Suprapubic skin (tissue), 3 donors: ENCODE measurements at regions not wholly inside any gene's neighbourhood (a gene's known extent, or its start where the extent isn't known, plus 50 kb on each side); places are given as distances from the start of the nearest gene placed in this dataset.

Experiments
- EP300 ChIP-seq: sonication (generic); formaldehyde crosslinking; IDR thresholded peaks from one replicate; pipeline ENCODE4 v1.6.1; 2017; ENCODE audit warnings: antibody characterized with exemption
- POLR2A ChIP-seq, 2 donors: fragments of 450-650 bp; IDR thresholded peaks; one replicate each; pipeline ENCODE4 v1.6.1; 2017; ENCODE audit warnings: antibody characterized with exemption in 2 of 2, mild to moderate bottlenecking in 2 of 2, moderate library complexity in 2 of 2
- TF ChIP-seq, protein P1 (sequence below), 2 donors: fragments of 200-600 bp in 1 of 2; fragments of 450-650 bp in 1 of 2; sonication (generic) in 1 of 2; IDR thresholded peaks; one replicate each; pipeline ENCODE4 v1.5.1; 2016 to 2019; ENCODE audit warnings: antibody characterized with exemption in 2 of 2, mild to moderate bottlenecking in 1 of 2, moderate library complexity in 1 of 2

DNA sequence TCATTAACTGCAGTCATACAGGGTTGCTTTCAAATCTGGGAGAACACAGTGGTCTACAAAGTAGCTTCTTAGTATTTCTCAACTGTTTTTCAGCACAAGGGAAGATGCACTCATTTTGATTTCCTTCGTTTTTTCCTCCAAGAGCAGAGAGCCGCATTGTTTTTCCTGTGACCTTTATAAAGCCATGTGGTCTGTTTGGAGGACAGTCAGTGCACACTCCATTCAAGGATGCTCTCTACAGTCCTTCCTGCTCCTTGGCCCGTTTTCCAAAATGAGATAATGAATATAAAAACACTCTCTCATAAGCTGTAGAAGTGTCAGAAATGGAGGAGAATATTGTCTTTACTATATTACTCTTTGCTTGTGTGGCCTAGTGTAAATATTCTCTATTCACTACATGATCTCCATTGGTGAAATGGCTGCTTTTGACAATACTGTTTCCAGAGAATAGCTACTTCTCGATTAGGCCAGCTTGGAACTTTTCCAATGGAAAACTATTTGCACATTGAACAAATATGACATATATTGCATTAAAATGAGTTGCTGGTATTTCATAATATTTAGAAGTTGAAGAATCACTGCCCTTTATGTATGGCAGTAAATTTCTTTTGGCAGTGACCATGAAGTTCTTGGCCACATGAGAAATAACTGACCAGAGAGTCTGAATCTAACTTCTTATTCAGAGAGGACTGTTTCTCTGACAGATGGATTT, 393.1 kb upstream of the RGS6 start:
- TF ChIP-seq, protein P1, sequence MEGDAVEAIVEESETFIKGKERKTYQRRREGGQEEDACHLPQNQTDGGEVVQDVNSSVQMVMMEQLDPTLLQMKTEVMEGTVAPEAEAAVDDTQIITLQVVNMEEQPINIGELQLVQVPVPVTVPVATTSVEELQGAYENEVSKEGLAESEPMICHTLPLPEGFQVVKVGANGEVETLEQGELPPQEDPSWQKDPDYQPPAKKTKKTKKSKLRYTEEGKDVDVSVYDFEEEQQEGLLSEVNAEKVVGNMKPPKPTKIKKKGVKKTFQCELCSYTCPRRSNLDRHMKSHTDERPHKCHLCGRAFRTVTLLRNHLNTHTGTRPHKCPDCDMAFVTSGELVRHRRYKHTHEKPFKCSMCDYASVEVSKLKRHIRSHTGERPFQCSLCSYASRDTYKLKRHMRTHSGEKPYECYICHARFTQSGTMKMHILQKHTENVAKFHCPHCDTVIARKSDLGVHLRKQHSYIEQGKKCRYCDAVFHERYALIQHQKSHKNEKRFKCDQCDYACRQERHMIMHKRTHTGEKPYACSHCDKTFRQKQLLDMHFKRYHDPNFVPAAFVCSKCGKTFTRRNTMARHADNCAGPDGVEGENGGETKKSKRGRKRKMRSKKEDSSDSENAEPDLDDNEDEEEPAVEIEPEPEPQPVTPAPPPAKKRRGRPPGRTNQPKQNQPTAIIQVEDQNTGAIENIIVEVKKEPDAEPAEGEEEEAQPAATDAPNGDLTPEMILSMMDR (IDR thresholded peaks at IDR 0.05) = no peak
- TF ChIP-seq EP300 (no peak), POLR2A (IDR thresholded peaks at IDR 0.05) (no peak)
